ENCODE measurements at regions not wholly inside any gene's neighbourhood (a gene's known extent, or its start where the extent isn't known, plus 50 kb on each side); places are given as distances from the start of the nearest gene placed in this dataset.

- Histone ChIP-seq H3K4me2 (no peak overlapping the region), H3K27ac (no peak overlapping the region), H3K4me1 (no peaks in the 10 kb centered on the region), H3K4me3 (no peak overlapping the region), H3K9me3 (no peaks in the 10 kb centered on the region)
- ChIA-PET POLR2A (no interaction called here), CTCF (no interaction called here)
- DNase-seq (ENCODE audit: low read depth in 1 of 2, low spot score in 1 of 2) (no peak), FAIRE-seq (no peak), ATAC-seq (no peak)
- TF ChIP-seq TFCP2L1 (CRISPR knock-in tag; IDR thresholded peaks at IDR 0.05), result no peak
- TF ChIP-seq BCL3 (IDR thresholded peaks at IDR 0.05), result no peak
- TF ChIP-seq FOSL2 (IDR thresholded peaks at IDR 0.05), result no peak
- no peak for TF ChIP-seq FOSL2 (CRISPR knock-in tag; IDR thresholded peaks at IDR 0.05)
- TF ChIP-seq FOXS1 (CRISPR knock-in tag; IDR thresholded peaks at IDR 0.05), result no peak
- no peak for TF ChIP-seq RARB (CRISPR knock-in tag; IDR thresholded peaks at IDR 0.05)
- no peak for TF ChIP-seq EHMT2 (IDR thresholded peaks at IDR 0.05; ENCODE audit: low read depth)
- no peak for TF ChIP-seq ATOH8 (CRISPR knock-in tag; IDR thresholded peaks at IDR 0.05; ENCODE audit: low read depth)
- no peak for TF ChIP-seq EP300 (IDR thresholded peaks at IDR 0.05)
- TF ChIP-seq ZNF302 (CRISPR knock-in tag; IDR thresholded peaks at IDR 0.05), result no peak
- TF ChIP-seq CHD4 (IDR thresholded peaks at IDR 0.05; ENCODE audit: borderline replicate concordance), result no peak
- no peak for TF ChIP-seq ZC3H11A (IDR thresholded peaks at IDR 0.05)
- TF ChIP-seq KDM5A (IDR thresholded peaks at IDR 0.05), result no peak
- no peak for TF ChIP-seq MAX (IDR thresholded peaks at IDR 0.05)
- TF ChIP-seq FOSB (CRISPR knock-in tag; IDR thresholded peaks at IDR 0.05), result no peak
- 21% methylated on average over 4 of the region's 4 CpGs for WGBS (ENCODE audit: missing lambda C conversion rate)
These were observed 781.9 kb downstream of the MRPL39 start for GRCh38 chr21:24825348-24825747.

- ChIA-PET POLR2A (no interaction called here), CTCF (no interaction called here)
- 28% methylated on average over 4 of the region's 4 CpGs for WGBS (ENCODE audit: missing lambda C conversion rate)
- ATAC-seq, result no peak
- no peaks in the 10 kb centered on the region for H3K9me3 ChIP-seq
- DNase-seq (ENCODE audit: low read depth in 1 of 2, low spot score in 1 of 2), result no peak
- no peak for TF ChIP-seq SREBF2 (IDR thresholded peaks at IDR 0.05)
- TF ChIP-seq RNF2 (IDR thresholded peaks at IDR 0.05; ENCODE audit: borderline replicate concordance, low read depth), result no peak
- no peak for TF ChIP-seq PBX3 (IDR thresholded peaks at IDR 0.05)
- no peak for TF ChIP-seq HMGXB4 (CRISPR knock-in tag; IDR thresholded peaks at IDR 0.05; ENCODE audit: borderline replicate concordance)
- no peak for TF ChIP-seq KDM1A (IDR thresholded peaks at IDR 0.05; ENCODE audit: low read depth)
- TF ChIP-seq HES2 (IDR thresholded peaks at IDR 0.05), result no peak
- TF ChIP-seq EHMT2 (IDR thresholded peaks at IDR 0.05; ENCODE audit: low read depth), result no peak
- no peak for TF ChIP-seq ZFP36 (IDR thresholded peaks at IDR 0.05; ENCODE audit: borderline replicate concordance, partially characterized antibody)
- no peak for TF ChIP-seq CBX8 (IDR thresholded peaks at IDR 0.05)
- TF ChIP-seq RFX5 (IDR thresholded peaks at IDR 0.05), result no peak
- no peak for TF ChIP-seq FOSB (CRISPR knock-in tag; IDR thresholded peaks at IDR 0.05)
- no peak for TF ChIP-seq HOXB5 (CRISPR knock-in tag; IDR thresholded peaks at IDR 0.05)
- H3K4me1 ChIP-seq, result no peaks in the 10 kb centered on the region
- no peak overlapping the region for H3K4me2 ChIP-seq
- H3K27ac ChIP-seq, result no peak overlapping the region
- H3K4me3 ChIP-seq, result no peak overlapping the region
- no peak for FAIRE-seq
These were observed 783.1 kb downstream of the MRPL39 start for GRCh38 chr21:24824209-24824608.

Data from A549 (cell line).